Heart left ventricle (tissue), 16 donors: ENCODE measurements at regions not wholly inside any gene's neighbourhood (a gene's known extent, or its start where the extent isn't known, plus 50 kb on each side); places are given as distances from the start of the nearest gene placed in this dataset.

Experiments used
- ATAC-seq, 4 donors: fragments of 200-7000 bp; cut with Tn5 transposase; one replicate each; pipeline ENCODE4 v1.9.1; 2020 to 2022; ENCODE audit warnings: moderate library complexity in 4 of 4, mild to moderate bottlenecking in 3 of 4, moderate number of reproducible peaks in 1 of 4
- DNase-seq, 5 donors: peaks; one replicate each; pipeline ENCODE4 v3.0.0-alpha.2; 2020
- H3K27ac ChIP-seq, 12 donors: fragments of 200-600 bp; sonication (generic) in 4 of 12; one replicate each; pipeline versions ENCODE4 v1.5.0 to v1.8.0; 2016 to 2022; ENCODE audit warnings: mild to moderate bottlenecking in 2 of 12
- H3K27me3 ChIP-seq, 9 donors: fragments of 200-600 bp; sonication (generic) in 2 of 9; one replicate each; pipeline versions ENCODE4 v1.5.1 to v1.8.0; 2016 to 2022; ENCODE audit warnings: mild to moderate bottlenecking in 3 of 9
- H3K36me3 ChIP-seq, 9 donors: fragments of 200-600 bp; sonication (generic) in 2 of 9; one replicate each; pipeline versions ENCODE4 v1.5.0 to v1.8.0; 2018 to 2022; ENCODE audit warnings: mild to moderate bottlenecking in 2 of 9
- H3K4me1 ChIP-seq, 12 donors: fragments of 200-600 bp; sonication (generic) in 4 of 12; one replicate each; pipeline versions ENCODE4 v1.5.0 to v1.8.0; 2016 to 2022; ENCODE audit warnings: mild to moderate bottlenecking in 3 of 12
- H3K4me3 ChIP-seq, 12 donors: fragments of 200-600 bp; sonication (generic) in 4 of 12; one replicate each; pipeline versions ENCODE4 v1.5.0 to v1.8.0; 2017 to 2022; ENCODE audit warnings: mild to moderate bottlenecking in 9 of 12, moderate library complexity in 4 of 12
- H3K9me3 ChIP-seq, 12 donors: fragments of 200-600 bp; sonication (generic) in 4 of 12; one replicate each; pipeline versions ENCODE4 v1.5.0 to v1.8.0; 2016 to 2022; ENCODE audit warnings: mild to moderate bottlenecking in 1 of 12
- CTCF ChIP-seq, 12 donors: fragments of 200-600 bp; sonication (generic) in 4 of 12; IDR thresholded peaks; one replicate each; pipeline versions ENCODE4 v1.5.0 to v1.8.0; 2018 to 2022; ENCODE audit warnings: antibody characterized with exemption in 12 of 12, mild to moderate bottlenecking in 5 of 12
- POLR2A ChIP-seq, 2 donors: fragments of 450-650 bp; IDR thresholded peaks; one replicate each; pipeline ENCODE4 v1.6.1; 2017; ENCODE audit warnings: antibody characterized with exemption in 2 of 2, mild to moderate bottlenecking in 2 of 2, moderate library complexity in 2 of 2
- WGBS, 4 donors: extraction: QIAGEN DNeasy Blood & Tissue Kit in 2 of 4; methylation state at CpG; one replicate each; pipeline versions ENCODE4 v1.1.5 to v1.1.7; 2013 to 2018; 5-methylcytosine and 5-hydroxymethylcytosine counted together
- intact Hi-C, 10 donors: fragments of 100-400 bp; cut with DNase I; formaldehyde crosslinking; loops; one replicate each; pipeline versions ENCODE4 v1.11.1 to v1.14.2; 2022
- donor health status: ischemic (EF 13 %, LVEDD 7.1; RV severe dilation, severe dysfunction).
- donor health status: healthy with polysubstance abuse.
- donor health status: DM: no; HTN: yes; CAD: no.
- donor health status: DM: no; HTN: no; CAD: no.
- donor health status: ischemic (EF 25% LVEDD 6.9; RV normal size, moderate dysfunction).
- donor health status: ischemic (EF 25% LVEDD 5.7; RV mildly dilated, moderate dysfunction).
- donor health status: healthy.
- donor health status: DM: yes; HTN: yes; CAD: no.
- donor health status: ischemic (EF 35%, LVEDD 5.7; RV mildly dilated, moderate dysfunction).
- donor health status: nonischemic (EF 11% LVEDD 7.7; RV severe dilation, severe dysfunction).
- donor health status: DM: yes; HTN: yes; CAD: no.
- donor health status: PGD.
- donor health status: ischemic (EF 29% LVEDD 5.4; RV normal size, mild dysfunction).
- donor health status: nonischemic (EF 23%, LVEDD 6.1; RV moderate dilation, normal function).

- no peak overlapping the region for H3K27ac ChIP-seq
- ATAC-seq (no peak), DNase-seq (no peak)
- no peak overlapping the region for H3K4me3 ChIP-seq
- no peak for TF ChIP-seq CTCF (IDR thresholded peaks at IDR 0.05)
- H3K36me3 ChIP-seq, result no peaks in the 10 kb centered on the region
- H3K9me3 ChIP-seq, result peaks cover 0 to 6% (median 0%) of the 10 kb centered on the region in 12 donors
- WGBS, 4 donors, result 74 to 82% (median 78%) methylated on average over 4 of the region's 4 CpGs
- H3K4me1 ChIP-seq, result no peaks in the 10 kb centered on the region
- H3K27me3 ChIP-seq, result no peaks in the 10 kb centered on the region
- intact Hi-C loops, result no loop called here
Measured at GRCh38 chr3:72680766-72681165, 167.5 kb downstream of the SHQ1 start.

GRCh38 chr3:72679540-72680198 is 168.6 kb downstream of the SHQ1 start:
- intact Hi-C loops, result no loop called here
- H3K36me3 ChIP-seq, result no peaks in the 10 kb centered on the region
- WGBS, 4 donors, result 63 to 75% (median 69%) methylated on average over 6 of the region's 6 CpGs
- no peak for DNase-seq
- H3K27ac ChIP-seq, result no peak overlapping the region
- no peak overlapping the region for H3K4me3 ChIP-seq
- ATAC-seq, result no peak
- H3K4me1 ChIP-seq, result no peaks in the 10 kb centered on the region
- H3K9me3 ChIP-seq, result peaks cover 0 to 14% (median 0%) of the 10 kb centered on the region in 12 donors
- TF ChIP-seq POLR2A (IDR thresholded peaks at IDR 0.05) (no peak), CTCF (IDR thresholded peaks at IDR 0.05) (no peak)
- no peaks in the 10 kb centered on the region for H3K27me3 ChIP-seq

- no peaks in the 10 kb centered on the region for H3K27me3 ChIP-seq
- DNase-seq (no peak), ATAC-seq (no peak)
- H3K9me3 ChIP-seq, result peaks cover 0 to 14% (median 0%) of the 10 kb centered on the region in 12 donors
- intact Hi-C loops, result no loop called here
- H3K27ac ChIP-seq, result no peak overlapping the region
- H3K4me3 ChIP-seq, result no peak overlapping the region
- TF ChIP-seq POLR2A (IDR thresholded peaks at IDR 0.05), result no peak
- TF ChIP-seq CTCF (IDR thresholded peaks at IDR 0.05), result no peak
- H3K4me1 ChIP-seq, result no peaks in the 10 kb centered on the region
- H3K36me3 ChIP-seq, result no peaks in the 10 kb centered on the region
- WGBS, 4 donors, result 85 to 95% (median 93%) methylated on average over 6 of the region's 6 CpGs
Measured at GRCh38 chr3:72678867-72679266, 169.4 kb downstream of the SHQ1 start.

- 69 to 78% (median 73%) methylated on average over 3 of the region's 3 CpGs for WGBS, 4 donors
- Histone ChIP-seq H3K27ac (no peak overlapping the region), H3K36me3 (no peaks in the 10 kb centered on the region), H3K27me3 (no peaks in the 10 kb centered on the region), H3K9me3 (peaks cover 0 to 14% (median 0%) of the 10 kb centered on the region in 12 donors), H3K4me3 (no peak overlapping the region), H3K4me1 (no peaks in the 10 kb centered on the region)
- ATAC-seq (no peak), DNase-seq (no peak)
- TF ChIP-seq POLR2A (IDR thresholded peaks at IDR 0.05), result no peak
- intact Hi-C loops, result no loop called here
Measured at GRCh38 chr3:72678380-72678779, 169.9 kb downstream of the SHQ1 start.

GRCh38 chr3:72675243-72675642 is 173.0 kb downstream of the SHQ1 start:
- H3K4me1 ChIP-seq, result no peaks in the 10 kb centered on the region
- no peaks in the 10 kb centered on the region for H3K27me3 ChIP-seq
- H3K36me3 ChIP-seq, result no peaks in the 10 kb centered on the region
- no peak for TF ChIP-seq POLR2A (IDR thresholded peaks at IDR 0.05)
- no peak for TF ChIP-seq CTCF (IDR thresholded peaks at IDR 0.05)
- H3K4me3 ChIP-seq, result no peak overlapping the region
- WGBS, 4 donors, result 33 to 56% (median 48%) methylated on average over 1 of the region's 1 CpG
- no peak overlapping the region for H3K27ac ChIP-seq
- intact Hi-C loops, result no loop called here
- ATAC-seq, result no peak
- DNase-seq, result no peak
- H3K9me3 ChIP-seq, result peaks cover 0 to 10% (median 0%) of the 10 kb centered on the region in 12 donors
